ENCODE measurements at regions not wholly inside any gene's neighbourhood (a gene's known extent, or its start where the extent isn't known, plus 50 kb on each side); places are given as distances from the start of the nearest gene placed in this dataset.

DNA sequence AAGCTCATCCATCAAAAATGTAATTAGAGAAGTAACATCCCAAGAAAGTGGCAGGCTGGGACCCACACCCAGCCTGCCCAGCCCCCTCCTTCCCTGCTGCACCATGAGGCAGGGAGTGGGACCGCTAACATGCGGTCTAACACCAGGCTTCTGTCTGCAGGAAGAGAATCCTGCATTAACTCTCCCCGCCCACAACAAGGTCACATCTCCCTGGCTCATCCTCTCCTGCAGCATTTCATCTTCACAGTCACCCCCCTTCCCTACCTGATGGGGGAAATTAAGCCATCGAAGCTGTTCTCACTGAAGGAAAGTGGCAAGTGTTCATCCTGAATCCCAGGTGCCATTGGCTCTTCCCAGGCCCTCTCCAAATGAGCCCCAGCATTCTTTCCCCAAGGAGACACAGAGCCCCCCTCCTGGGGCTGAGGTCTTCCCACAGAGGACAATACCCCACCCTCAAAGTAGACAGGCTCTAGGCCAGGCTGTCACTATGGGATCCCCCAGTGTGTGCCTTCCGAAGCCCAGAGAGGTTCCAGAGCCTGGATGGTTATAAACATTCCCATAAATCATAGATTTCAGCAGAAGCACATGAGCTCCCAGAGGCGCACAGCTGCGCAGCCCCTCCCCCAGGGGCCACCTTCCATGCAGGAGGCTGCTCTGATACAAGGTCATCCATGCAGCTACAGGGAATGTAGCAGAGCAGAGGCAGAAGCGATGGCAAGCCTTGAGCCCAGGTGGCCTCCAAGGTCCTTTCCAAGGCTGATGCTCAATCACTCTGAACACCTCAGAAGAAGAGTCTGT is 148.0 kb downstream of the OAT start:
- ATAC-seq (no peak), DNase-seq (no peak)
- no peaks in the 10 kb centered on the region for H3K27me3 ChIP-seq
- intact Hi-C loops (cut with DNase I; ENCODE audit: low total_unique reads), result no loop called here
- no peak for TF ChIP-seq POLR2A (IDR thresholded peaks at IDR 0.05)
- TF ChIP-seq, protein P1, sequence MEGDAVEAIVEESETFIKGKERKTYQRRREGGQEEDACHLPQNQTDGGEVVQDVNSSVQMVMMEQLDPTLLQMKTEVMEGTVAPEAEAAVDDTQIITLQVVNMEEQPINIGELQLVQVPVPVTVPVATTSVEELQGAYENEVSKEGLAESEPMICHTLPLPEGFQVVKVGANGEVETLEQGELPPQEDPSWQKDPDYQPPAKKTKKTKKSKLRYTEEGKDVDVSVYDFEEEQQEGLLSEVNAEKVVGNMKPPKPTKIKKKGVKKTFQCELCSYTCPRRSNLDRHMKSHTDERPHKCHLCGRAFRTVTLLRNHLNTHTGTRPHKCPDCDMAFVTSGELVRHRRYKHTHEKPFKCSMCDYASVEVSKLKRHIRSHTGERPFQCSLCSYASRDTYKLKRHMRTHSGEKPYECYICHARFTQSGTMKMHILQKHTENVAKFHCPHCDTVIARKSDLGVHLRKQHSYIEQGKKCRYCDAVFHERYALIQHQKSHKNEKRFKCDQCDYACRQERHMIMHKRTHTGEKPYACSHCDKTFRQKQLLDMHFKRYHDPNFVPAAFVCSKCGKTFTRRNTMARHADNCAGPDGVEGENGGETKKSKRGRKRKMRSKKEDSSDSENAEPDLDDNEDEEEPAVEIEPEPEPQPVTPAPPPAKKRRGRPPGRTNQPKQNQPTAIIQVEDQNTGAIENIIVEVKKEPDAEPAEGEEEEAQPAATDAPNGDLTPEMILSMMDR (IDR thresholded peaks at IDR 0.05 in 4 of 5, conservative IDR thresholded peaks at IDR 0.05 in 1 of 5), result no peak
- no peak overlapping the region for H3K4me3 ChIP-seq
- no peaks in the 10 kb centered on the region for H3K36me3 ChIP-seq
- no peaks in the 10 kb centered on the region for H3K4me1 ChIP-seq
- no peak overlapping the region for H3K27ac ChIP-seq
- in situ Hi-C loops (cut with MboI; ENCODE audit: low sequenced_read_pairs in 4 of 4), result no loop called here
- no peaks in the 10 kb centered on the region for H3K9me3 ChIP-seq

DNA sequence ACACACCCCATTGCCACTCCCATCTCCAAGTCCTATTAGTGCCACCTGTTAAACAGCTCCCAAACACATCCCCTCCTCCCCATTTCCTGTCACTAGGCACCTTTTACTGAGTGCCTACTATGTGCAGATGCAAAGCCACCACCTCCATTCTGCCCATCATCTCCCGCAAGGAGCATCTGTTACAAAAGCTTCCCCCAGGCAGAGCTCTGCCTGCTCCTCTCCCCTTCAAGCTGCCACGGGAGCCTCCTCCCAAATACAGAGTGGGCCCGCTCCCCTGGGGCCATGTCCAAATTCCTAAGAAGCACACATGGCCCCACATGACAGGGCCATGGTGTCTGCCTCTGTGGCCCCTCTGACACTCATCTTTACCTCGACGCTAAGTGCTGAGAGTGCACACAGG is 149.7 kb downstream of the OAT start:
- Histone ChIP-seq H3K9me3 (no peaks in the 10 kb centered on the region), H3K27me3 (no peaks in the 10 kb centered on the region), H3K27ac (no peak overlapping the region), H3K4me3 (no peak overlapping the region), H3K4me1 (no peaks in the 10 kb centered on the region), H3K36me3 (no peaks in the 10 kb centered on the region)
- no peak for ATAC-seq
- TF ChIP-seq POLR2A (IDR thresholded peaks at IDR 0.05), result no peak
- TF ChIP-seq, protein P1 (IDR thresholded peaks at IDR 0.05 in 4 of 5, conservative IDR thresholded peaks at IDR 0.05 in 1 of 5), result no peak
- intact Hi-C loops (cut with DNase I; ENCODE audit: low total_unique reads), result no loop called here
- in situ Hi-C loops (cut with MboI; ENCODE audit: low sequenced_read_pairs in 4 of 4), result loop anchor here in 1 of 4 donors (10.0 kb wide), 1 partner anchor 274 kb away; no protein-coding TSS in a partner anchor
- no peak for DNase-seq

DNA sequence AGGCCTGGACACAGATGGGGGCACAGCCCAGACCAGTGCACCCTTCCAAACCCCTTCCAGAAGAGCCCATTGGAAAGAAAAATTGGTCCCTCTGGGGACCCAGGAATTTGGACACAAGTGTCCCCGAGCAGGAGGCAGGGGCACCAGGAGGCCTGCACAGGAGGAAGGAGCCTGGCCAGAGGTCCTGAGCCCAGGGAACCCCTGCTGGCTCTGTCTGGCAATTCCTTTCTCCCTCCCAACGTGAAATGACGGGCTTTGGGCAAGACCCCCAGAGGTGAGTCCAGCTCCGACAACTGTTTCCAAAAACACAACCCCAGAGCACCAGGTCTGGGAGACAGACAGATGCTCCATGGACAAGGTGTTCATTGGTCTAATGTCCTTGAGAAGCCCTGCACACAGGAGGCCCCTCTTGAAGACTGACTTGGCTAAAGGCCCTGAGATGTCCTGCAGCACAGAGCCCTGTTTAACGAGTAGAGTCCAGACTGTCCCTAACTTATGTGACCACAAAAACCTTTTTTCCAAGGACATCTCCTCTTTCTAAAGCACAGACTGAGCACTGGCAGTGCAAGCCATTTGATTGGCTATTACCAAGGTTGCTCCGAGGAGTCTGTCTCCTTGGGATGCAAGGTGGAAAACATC is 150.7 kb downstream of the OAT start:
- Histone ChIP-seq H3K4me1 (no peaks in the 10 kb centered on the region), H3K27ac (no peak overlapping the region), H3K36me3 (no peaks in the 10 kb centered on the region), H3K9me3 (no peaks in the 10 kb centered on the region), H3K27me3 (no peaks in the 10 kb centered on the region), H3K4me3 (no peak overlapping the region)
- DNase-seq (no peak), ATAC-seq (no peak)
- TF ChIP-seq POLR2A (IDR thresholded peaks at IDR 0.05), result no peak
- TF ChIP-seq, protein P1 (IDR thresholded peaks at IDR 0.05 in 4 of 5, conservative IDR thresholded peaks at IDR 0.05 in 1 of 5), result no peak
- intact Hi-C loops (cut with DNase I; ENCODE audit: low total_unique reads), result no loop called here
- in situ Hi-C loops (cut with MboI; ENCODE audit: low sequenced_read_pairs in 4 of 4), result loop anchor here in 1 of 4 donors (10.0 kb wide), 1 partner anchor 273 kb away; no protein-coding TSS in a partner anchor

DNA sequence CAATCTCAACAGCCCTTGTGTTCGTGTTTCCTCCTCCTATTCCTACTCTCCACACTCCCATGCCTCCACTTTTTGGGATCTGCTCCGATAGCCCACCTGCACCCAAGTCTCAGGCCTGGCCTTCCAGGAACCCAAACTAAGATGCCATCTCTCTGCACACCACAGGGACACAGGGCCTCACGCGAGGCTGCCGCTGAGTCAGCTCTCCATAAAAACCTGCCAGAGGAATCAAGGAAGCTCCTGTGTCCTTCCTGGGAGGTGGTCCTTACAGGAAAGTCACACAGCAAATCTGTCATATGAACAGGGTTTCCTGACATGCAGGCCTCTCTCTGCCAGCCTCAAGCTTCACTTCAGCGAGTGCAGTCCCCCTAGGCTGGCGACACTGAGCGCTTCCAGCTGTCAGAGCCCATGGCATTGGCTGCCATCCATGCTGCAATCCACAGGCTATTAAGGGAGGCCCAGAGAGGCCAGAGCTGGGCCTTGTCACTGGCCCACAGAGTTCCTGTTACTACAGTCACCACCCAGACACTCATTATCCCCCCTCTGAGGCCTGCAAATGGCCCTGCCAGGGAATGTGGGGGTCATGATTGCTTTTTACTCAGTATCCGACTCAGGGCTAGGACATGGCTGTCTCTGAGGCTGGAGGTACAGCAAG is 151.4 kb downstream of the OAT start:
- in situ Hi-C loops (cut with MboI; ENCODE audit: low sequenced_read_pairs in 4 of 4), result loop anchor here in 1 of 4 donors (10.0 kb wide), 1 partner anchor 273 kb away; no protein-coding TSS in a partner anchor
- Histone ChIP-seq H3K27me3 (no peaks in the 10 kb centered on the region), H3K27ac (no peak overlapping the region), H3K36me3 (no peaks in the 10 kb centered on the region), H3K9me3 (no peaks in the 10 kb centered on the region), H3K4me1 (no peaks in the 10 kb centered on the region), H3K4me3 (no peak overlapping the region)
- ATAC-seq, result no peak
- TF ChIP-seq POLR2A (IDR thresholded peaks at IDR 0.05), result no peak
- TF ChIP-seq, protein P1 (IDR thresholded peaks at IDR 0.05 in 4 of 5, conservative IDR thresholded peaks at IDR 0.05 in 1 of 5), result no peak
- DNase-seq, result no peak
- intact Hi-C loops (cut with DNase I; ENCODE audit: low total_unique reads), result no loop called here

All from gastrocnemius medialis (tissue), 4 donors.